ENCODE measurements at regions not wholly inside any gene's neighbourhood (a gene's known extent, or its start where the extent isn't known, plus 50 kb on each side); places are given as distances from the start of the nearest gene placed in this dataset.

DNA sequence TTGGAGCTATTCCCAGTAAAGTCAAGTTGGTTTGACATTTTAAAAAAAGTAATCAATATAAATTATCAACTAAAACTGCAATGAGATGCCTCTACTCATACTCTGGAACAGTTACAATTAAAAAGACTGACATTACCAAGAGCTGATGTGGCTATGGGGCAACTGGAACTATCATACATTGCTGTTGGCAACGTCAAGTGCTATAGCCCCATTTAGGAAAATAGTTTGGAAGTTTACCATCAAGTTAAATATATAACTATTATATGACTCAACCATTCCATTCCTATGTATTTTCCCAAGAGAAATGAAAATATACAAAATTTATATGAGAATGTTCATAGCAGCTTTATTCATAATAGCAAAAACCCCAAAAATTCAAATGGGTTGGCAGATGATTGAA, 111.4 kb upstream of the HDGFL1 start:
- TF ChIP-seq EZH2 (IDR thresholded peaks at IDR 0.05; ENCODE audit: low read length): no peak
- TF ChIP-seq, protein P1, sequence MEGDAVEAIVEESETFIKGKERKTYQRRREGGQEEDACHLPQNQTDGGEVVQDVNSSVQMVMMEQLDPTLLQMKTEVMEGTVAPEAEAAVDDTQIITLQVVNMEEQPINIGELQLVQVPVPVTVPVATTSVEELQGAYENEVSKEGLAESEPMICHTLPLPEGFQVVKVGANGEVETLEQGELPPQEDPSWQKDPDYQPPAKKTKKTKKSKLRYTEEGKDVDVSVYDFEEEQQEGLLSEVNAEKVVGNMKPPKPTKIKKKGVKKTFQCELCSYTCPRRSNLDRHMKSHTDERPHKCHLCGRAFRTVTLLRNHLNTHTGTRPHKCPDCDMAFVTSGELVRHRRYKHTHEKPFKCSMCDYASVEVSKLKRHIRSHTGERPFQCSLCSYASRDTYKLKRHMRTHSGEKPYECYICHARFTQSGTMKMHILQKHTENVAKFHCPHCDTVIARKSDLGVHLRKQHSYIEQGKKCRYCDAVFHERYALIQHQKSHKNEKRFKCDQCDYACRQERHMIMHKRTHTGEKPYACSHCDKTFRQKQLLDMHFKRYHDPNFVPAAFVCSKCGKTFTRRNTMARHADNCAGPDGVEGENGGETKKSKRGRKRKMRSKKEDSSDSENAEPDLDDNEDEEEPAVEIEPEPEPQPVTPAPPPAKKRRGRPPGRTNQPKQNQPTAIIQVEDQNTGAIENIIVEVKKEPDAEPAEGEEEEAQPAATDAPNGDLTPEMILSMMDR (optimal IDR thresholded peaks at IDR 0.05 in 1 of 3, IDR thresholded peaks at IDR 0.05 in 1 of 3, conservative IDR thresholded peaks at IDR 0.05 in 1 of 3; ENCODE audit: extremely low read depth in 1 of 3, insufficient read depth in 2 of 3, low read length in 3 of 3): no peak
